SJSA1 (cell line): ENCODE measurements at regions not wholly inside any gene's neighbourhood (a gene's known extent, or its start where the extent isn't known, plus 50 kb on each side); places are given as distances from the start of the nearest gene placed in this dataset.

ENCODE experiments used
- DNase-seq, 2 experiments: peaks; one replicate each; pipeline ENCODE4 v3.0.0-alpha.2; 2015 to 2020; ENCODE audit warnings: low spot score in 2 of 2, low read depth in 1 of 2
- H3K27ac ChIP-seq: fragments of 250-450 bp; sonication (Bioruptor Pico); 2 replicates; pipeline ENCODE4 v1.5.1; 2020; ENCODE audit warnings: mild to moderate bottlenecking, moderate library complexity
- H3K27me3 ChIP-seq: fragments of 250-450 bp; sonication (Bioruptor Pico); replicated peaks from 2 replicates; pipeline ENCODE4 v1.5.1; 2020; ENCODE audit warnings: mild to moderate bottlenecking, moderate library complexity
- H3K36me3 ChIP-seq: fragments of 250-450 bp; sonication (Bioruptor Pico); 2 replicates; pipeline ENCODE4 v1.5.1; 2020; ENCODE audit warnings: mild to moderate bottlenecking
- H3K4me1 ChIP-seq: fragments of 250-450 bp; sonication (Bioruptor Pico); replicated peaks from 2 replicates; pipeline ENCODE4 v1.6.1; 2021; ENCODE audit warnings: mild to moderate bottlenecking
- H3K4me3 ChIP-seq: fragments of 250-450 bp; sonication (Bioruptor Pico); 2 replicates; pipeline ENCODE4 v1.5.1; 2020; ENCODE audit warnings: mild to moderate bottlenecking
- H3K9me3 ChIP-seq: fragments of 250-450 bp; sonication (Bioruptor Pico); replicated peaks from 2 replicates; pipeline ENCODE4 v1.5.1; 2020; ENCODE audit warnings: mild to moderate bottlenecking

GRCh38 chr18:56043641-56044061, 455.7 kb upstream of the TCF4 start:
- no peaks in the 10 kb centered on the region for H3K36me3 ChIP-seq
- DNase-seq = no peak
- peaks cover 8% of the 10 kb centered on the region for H3K9me3 ChIP-seq
- no peaks in the 10 kb centered on the region for H3K27me3 ChIP-seq
- no peak overlapping the region for H3K27ac ChIP-seq
- no peak overlapping the region for H3K4me3 ChIP-seq
- H3K4me1 ChIP-seq = no peaks in the 10 kb centered on the region

GRCh38 chr18:56042915-56043536, 455.0 kb upstream of the TCF4 start:
- Histone ChIP-seq H3K4me1 (no peaks in the 10 kb centered on the region), H3K27ac (no peak overlapping the region), H3K9me3 (peaks cover 3% of the 10 kb centered on the region), H3K27me3 (no peaks in the 10 kb centered on the region), H3K4me3 (no peak overlapping the region), H3K36me3 (no peaks in the 10 kb centered on the region)
- no peak for DNase-seq

- Histone ChIP-seq H3K4me1 (no peaks in the 10 kb centered on the region), H3K4me3 (no peak overlapping the region), H3K36me3 (no peaks in the 10 kb centered on the region), H3K9me3 (no peaks in the 10 kb centered on the region; the same call in 1 of the 2 replicates), H3K27me3 (no peaks in the 10 kb centered on the region), H3K27ac (no peak overlapping the region)
- DNase-seq = no peak
Observed at GRCh38 chr18:56038171-56039030, 450.4 kb upstream of the TCF4 start.

- DNase-seq = no peak
- Histone ChIP-seq H3K27ac (no peak overlapping the region), H3K4me1 (no peaks in the 10 kb centered on the region), H3K36me3 (no peaks in the 10 kb centered on the region), H3K9me3 (no peaks in the 10 kb centered on the region; the same call in none of the 2 replicates), H3K4me3 (no peak overlapping the region), H3K27me3 (no peaks in the 10 kb centered on the region)
Observed at GRCh38 chr18:56036741-56037140, 448.7 kb upstream of the TCF4 start.

GRCh38 chr18:56035546-56035945, 447.6 kb upstream of the TCF4 start:
- no peak for DNase-seq

GRCh38 chr18:56034949-56035348, 447.0 kb upstream of the TCF4 start:
- no peaks in the 10 kb centered on the region for H3K27me3 ChIP-seq
- H3K9me3 ChIP-seq = no peaks in the 10 kb centered on the region; the same call in 1 of the 2 replicates
- H3K27ac ChIP-seq = no peak overlapping the region
- no peak for DNase-seq
- H3K4me1 ChIP-seq = no peaks in the 10 kb centered on the region
- H3K4me3 ChIP-seq = no peak overlapping the region
- H3K36me3 ChIP-seq = no peaks in the 10 kb centered on the region

More at GRCh38 chr18:56035546-56035945, 447.6 kb upstream of the TCF4 start:
- H3K4me3 ChIP-seq = no peak overlapping the region
- H3K27me3 ChIP-seq = no peaks in the 10 kb centered on the region
- H3K27ac ChIP-seq = no peak overlapping the region
- H3K36me3 ChIP-seq = no peaks in the 10 kb centered on the region
- H3K9me3 ChIP-seq = no peaks in the 10 kb centered on the region; the same call in 1 of the 2 replicates
- no peaks in the 10 kb centered on the region for H3K4me1 ChIP-seq

- no peak for DNase-seq
- H3K4me3 ChIP-seq = no peak overlapping the region
- H3K27me3 ChIP-seq = no peaks in the 10 kb centered on the region
- H3K27ac ChIP-seq = no peak overlapping the region
- H3K9me3 ChIP-seq = no peaks in the 10 kb centered on the region; the same call in 1 of the 2 replicates
- no peaks in the 10 kb centered on the region for H3K4me1 ChIP-seq
- H3K36me3 ChIP-seq = no peaks in the 10 kb centered on the region
Observed at GRCh38 chr18:56030060-56030459, 442.1 kb upstream of the TCF4 start.

- Histone ChIP-seq H3K27me3 (no peaks in the 10 kb centered on the region), H3K4me1 (no peaks in the 10 kb centered on the region), H3K9me3 (no peaks in the 10 kb centered on the region; the same call in 1 of the 2 replicates), H3K36me3 (no peaks in the 10 kb centered on the region), H3K4me3 (no peak overlapping the region), H3K27ac (no peak overlapping the region)
- peak in 1 of 2 experiments; percentile 5 for DNase-seq
Observed at GRCh38 chr18:56028514-56028913, 440.5 kb upstream of the TCF4 start.

GRCh38 chr18:56026509-56026908, 438.5 kb upstream of the TCF4 start:
- no peak overlapping the region for H3K27ac ChIP-seq
- no peak overlapping the region for H3K4me3 ChIP-seq
- no peaks in the 10 kb centered on the region for H3K36me3 ChIP-seq
- H3K27me3 ChIP-seq = no peaks in the 10 kb centered on the region
- no peaks in the 10 kb centered on the region for H3K4me1 ChIP-seq
- no peak for DNase-seq
- no peaks in the 10 kb centered on the region for H3K9me3 ChIP-seq

GRCh38 chr18:56021809-56022195, 433.8 kb upstream of the TCF4 start:
- Histone ChIP-seq H3K27me3 (no peaks in the 10 kb centered on the region), H3K4me1 (no peaks in the 10 kb centered on the region), H3K36me3 (no peaks in the 10 kb centered on the region), H3K27ac (no peak overlapping the region), H3K9me3 (no peaks in the 10 kb centered on the region), H3K4me3 (no peak overlapping the region)
- DNase-seq = no peak

- Histone ChIP-seq H3K36me3 (no peaks in the 10 kb centered on the region), H3K4me1 (no peaks in the 10 kb centered on the region), H3K27me3 (no peaks in the 10 kb centered on the region), H3K9me3 (no peaks in the 10 kb centered on the region), H3K27ac (no peak overlapping the region), H3K4me3 (no peak overlapping the region)
- no peak for DNase-seq
Observed at GRCh38 chr18:56021136-56021808, 433.3 kb upstream of the TCF4 start.

GRCh38 chr18:56019908-56020307, 431.9 kb upstream of the TCF4 start:
- Histone ChIP-seq H3K4me3 (no peak overlapping the region), H3K4me1 (no peaks in the 10 kb centered on the region), H3K36me3 (no peaks in the 10 kb centered on the region), H3K27ac (no peak overlapping the region), H3K27me3 (no peaks in the 10 kb centered on the region), H3K9me3 (no peaks in the 10 kb centered on the region)
- no peak for DNase-seq

- no peaks in the 10 kb centered on the region for H3K27me3 ChIP-seq
- H3K4me3 ChIP-seq = no peak overlapping the region
- H3K9me3 ChIP-seq = no peaks in the 10 kb centered on the region
- DNase-seq = no peak
- H3K36me3 ChIP-seq = no peaks in the 10 kb centered on the region
- no peak overlapping the region for H3K27ac ChIP-seq
- H3K4me1 ChIP-seq = no peaks in the 10 kb centered on the region
Observed at GRCh38 chr18:56019156-56019555, 431.2 kb upstream of the TCF4 start.

GRCh38 chr18:56009411-56009810, 421.4 kb upstream of the TCF4 start:
- Histone ChIP-seq H3K27ac (no peak overlapping the region), H3K4me1 (no peaks in the 10 kb centered on the region), H3K9me3 (no peaks in the 10 kb centered on the region), H3K27me3 (no peaks in the 10 kb centered on the region), H3K4me3 (no peak overlapping the region), H3K36me3 (no peaks in the 10 kb centered on the region)
- no peak for DNase-seq
